GM19099 (cell line): ENCODE measurements at regions not wholly inside any gene's neighbourhood (a gene's known extent, or its start where the extent isn't known, plus 50 kb on each side); places are given as distances from the start of the nearest gene placed in this dataset.

Experiments used
- POLR2A ChIP-seq: IDR thresholded peaks from 3 replicates; pipeline ENCODE4 v1.6.1; 2011; ENCODE audit warnings: low read depth; ENCODE audit not compliant: insufficient read length; ENCODE audit errors: extremely low read depth

DNA sequence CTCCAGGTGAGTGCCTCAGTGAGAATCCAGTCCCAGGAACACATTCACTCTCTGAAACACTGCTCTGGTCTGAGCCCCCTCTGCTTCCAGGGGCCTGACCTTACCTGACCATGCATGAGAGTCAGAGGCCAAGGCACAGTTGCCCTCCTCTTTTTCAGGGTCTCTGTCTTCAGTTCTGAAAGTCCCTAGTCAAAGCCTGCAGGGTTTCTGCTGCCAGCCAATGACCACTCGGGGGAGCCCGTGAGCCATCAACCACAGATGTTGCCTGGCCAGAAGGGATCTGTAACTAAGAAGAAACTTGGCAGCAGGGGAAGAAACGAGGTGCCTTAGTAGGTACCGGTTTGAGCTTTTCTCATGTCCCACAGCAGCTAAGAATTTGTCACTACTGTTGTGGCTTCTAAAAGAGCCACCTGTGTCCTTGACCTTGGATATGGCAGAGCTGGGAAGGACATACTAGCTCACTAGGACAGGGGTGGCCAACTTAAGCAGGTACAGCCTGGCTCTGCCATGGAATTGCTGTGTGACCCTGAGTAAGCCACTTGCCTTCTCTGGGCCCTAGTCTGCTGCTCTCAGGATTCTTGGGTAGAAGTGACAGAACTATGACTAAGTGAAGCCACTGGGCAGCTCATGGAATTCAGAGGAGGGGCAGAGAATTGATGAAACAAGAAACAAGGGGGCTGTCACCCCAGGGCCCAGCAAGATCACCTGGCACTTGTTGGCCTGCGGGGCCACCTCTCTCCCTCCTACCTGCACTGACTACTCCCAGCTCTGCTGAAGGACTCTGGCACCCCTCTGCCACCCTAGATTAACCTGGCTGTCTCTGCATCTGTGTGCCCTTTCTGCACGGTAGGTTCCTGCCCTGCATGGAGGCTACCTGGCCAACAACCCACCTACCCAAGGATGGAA is 83.8 kb upstream of the GPR26 start:
- TF ChIP-seq POLR2A: no peak

GRCh38 chr10:123583639-123584418 is 82.3 kb upstream of the GPR26 start:
- no peak for TF ChIP-seq POLR2A

DNA sequence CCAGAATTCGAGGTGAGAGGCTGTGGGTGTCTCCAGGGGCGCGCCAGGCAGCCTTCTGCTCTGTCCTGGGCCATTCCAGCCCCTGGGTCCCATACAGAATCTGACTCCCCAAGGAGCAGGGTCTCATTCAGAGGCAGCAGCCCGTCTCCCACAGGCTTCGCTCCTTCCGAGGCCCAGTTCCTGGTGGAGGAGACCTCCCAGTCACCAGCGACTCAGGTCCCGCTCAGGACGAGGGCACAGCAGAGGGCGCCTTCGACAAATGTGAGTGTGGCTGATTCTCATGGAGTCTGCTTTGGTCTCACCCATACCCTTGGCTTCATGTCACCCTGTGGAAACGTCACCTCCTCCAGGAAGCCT is 81.8 kb upstream of the GPR26 start:
- no peak for TF ChIP-seq POLR2A

GRCh38 chr10:123585477-123586445 is 80.4 kb upstream of the GPR26 start:
- no peak for TF ChIP-seq POLR2A

DNA sequence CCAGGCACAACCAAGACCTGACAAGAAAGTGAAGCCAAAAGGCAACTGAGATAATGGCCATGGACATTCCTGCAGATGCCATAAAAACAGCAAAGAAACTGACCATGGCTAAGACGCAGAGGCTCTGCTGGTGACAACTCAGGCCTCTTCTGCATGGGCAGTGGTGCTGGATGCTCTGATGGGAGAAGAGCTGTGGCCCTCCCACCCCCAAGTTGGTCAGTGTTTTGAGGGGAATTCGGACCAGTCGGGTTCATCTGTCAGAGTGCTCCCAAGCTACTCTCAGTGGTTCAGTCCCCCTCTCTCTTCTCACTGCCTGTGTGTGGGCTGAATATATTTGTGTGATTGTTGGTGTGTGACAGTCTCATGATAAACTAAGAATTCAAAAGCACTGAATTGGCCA is 79.0 kb upstream of the GPR26 start:
- TF ChIP-seq POLR2A: no peak

DNA sequence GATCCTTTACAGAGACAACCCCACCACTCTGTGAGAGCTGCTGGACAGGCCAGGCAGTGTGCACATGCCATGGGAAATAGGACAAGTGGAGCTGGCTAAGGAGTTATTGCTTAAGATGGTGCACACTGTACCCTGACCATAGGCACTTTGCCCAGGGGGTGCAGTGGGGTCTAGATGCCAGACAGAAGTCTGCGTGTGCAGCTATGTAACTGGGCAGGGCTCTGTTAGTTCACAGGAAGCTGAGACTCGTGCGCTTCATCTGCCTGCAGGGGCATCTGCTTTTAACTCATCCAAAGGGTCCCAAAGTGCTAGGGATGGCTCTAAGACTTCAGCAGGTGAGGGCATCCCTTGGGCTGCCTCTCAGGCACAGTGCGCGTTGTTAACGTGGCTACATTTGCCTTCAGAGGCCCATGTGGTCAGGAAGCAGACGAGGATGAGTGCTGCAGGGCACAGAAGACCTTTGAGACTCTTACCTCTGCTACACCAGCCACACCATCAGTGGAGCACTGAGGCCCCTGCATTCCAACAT is 77.7 kb upstream of the GPR26 start:
- no peak for TF ChIP-seq POLR2A

- no peak for TF ChIP-seq POLR2A
Observed at GRCh38 chr10:123595661-123596060, 70.5 kb upstream of the GPR26 start.

- no peak for TF ChIP-seq POLR2A
Observed at GRCh38 chr10:123597676-123598075, 68.5 kb upstream of the GPR26 start.

DNA sequence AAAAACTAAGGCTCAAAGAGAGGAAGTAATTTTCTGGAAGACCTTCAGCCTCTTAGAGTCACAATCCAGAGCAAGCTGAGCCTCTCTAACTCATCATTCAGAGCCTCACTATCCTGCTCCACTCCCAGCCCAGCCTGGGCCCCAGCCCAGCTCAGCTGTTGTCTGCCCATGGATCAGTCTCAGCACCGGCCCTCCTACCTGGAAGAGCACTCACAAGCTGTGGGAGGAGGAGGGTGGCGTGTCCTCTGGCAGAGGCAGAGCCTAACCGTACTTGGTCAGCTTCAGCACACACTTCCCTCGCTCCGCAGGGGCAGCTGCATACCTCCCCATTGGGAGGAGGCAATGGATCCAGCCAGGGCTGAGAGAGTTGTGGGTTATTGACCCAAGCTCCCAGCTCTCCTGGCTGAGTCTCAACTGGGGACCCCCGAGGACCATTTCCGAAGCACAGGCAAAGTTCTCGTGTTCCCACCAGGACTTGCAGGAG is 66.7 kb upstream of the GPR26 start:
- TF ChIP-seq POLR2A: no peak

- TF ChIP-seq POLR2A: no peak
Observed at GRCh38 chr10:123600177-123600576, 66.0 kb upstream of the GPR26 start.

GRCh38 chr10:123603130-123603529 is 63.0 kb upstream of the GPR26 start:
- TF ChIP-seq POLR2A: no peak

DNA sequence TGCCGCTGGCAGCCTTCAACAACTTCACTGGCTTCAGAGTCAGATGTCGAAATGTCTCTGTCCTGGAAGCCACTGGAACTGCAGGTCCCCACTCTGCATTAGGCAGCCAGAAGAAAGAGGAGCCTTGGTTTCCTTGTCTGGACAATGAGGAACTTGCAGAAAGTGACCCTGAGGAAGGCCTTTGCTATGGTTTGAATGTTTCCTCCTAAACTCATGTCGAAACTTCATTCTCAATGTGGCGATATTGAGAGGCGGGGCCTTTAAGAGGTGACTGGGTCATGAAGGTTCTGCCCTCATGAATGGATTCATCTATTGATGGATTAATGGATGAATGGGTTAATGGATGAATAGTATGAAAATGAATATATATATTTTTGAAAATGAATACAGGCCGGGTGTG is 61.6 kb upstream of the GPR26 start:
- no peak for TF ChIP-seq POLR2A

- TF ChIP-seq POLR2A: no peak
Observed at GRCh38 chr10:123606006-123606405, 60.1 kb upstream of the GPR26 start.

DNA sequence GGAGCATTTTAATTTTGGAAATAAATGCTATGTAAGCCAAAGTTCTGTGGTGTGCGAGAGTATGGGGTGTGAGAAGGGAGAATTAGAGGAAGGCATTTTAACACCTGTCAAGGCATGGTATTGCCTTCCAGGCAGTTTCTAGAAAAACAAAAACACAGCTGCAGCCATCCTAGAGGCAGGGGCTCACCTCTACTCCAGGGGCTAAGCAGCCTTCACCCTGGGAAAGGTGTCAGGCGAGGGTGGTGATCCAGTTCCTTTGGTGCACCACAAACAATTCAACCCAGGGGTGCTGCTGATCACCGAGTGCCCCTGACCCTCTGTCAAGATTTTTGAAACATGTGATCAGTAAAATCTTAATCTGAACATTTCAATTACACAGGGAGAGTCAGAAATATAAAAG is 59.2 kb upstream of the GPR26 start:
- no peak for TF ChIP-seq POLR2A
